HG02885 (cell line): ENCODE measurements at regions not wholly inside any gene's neighbourhood (a gene's known extent, or its start where the extent isn't known, plus 50 kb on each side); places are given as distances from the start of the nearest gene placed in this dataset.
"Not testable (repeated sequence)": the region's sequence is repeated elsewhere in the genome, so short reads cannot be mapped to it uniquely, and the experiment has no call there.

Source experiments
- ATAC-seq: cut with Tn5 transposase; IDR thresholded peaks from one replicate; pipeline ENCODE4 v1.9.1; 2021; ENCODE audit warnings: mild to moderate bottlenecking; ENCODE audit not compliant: unreplicated experiment, poor library complexity

DNA sequence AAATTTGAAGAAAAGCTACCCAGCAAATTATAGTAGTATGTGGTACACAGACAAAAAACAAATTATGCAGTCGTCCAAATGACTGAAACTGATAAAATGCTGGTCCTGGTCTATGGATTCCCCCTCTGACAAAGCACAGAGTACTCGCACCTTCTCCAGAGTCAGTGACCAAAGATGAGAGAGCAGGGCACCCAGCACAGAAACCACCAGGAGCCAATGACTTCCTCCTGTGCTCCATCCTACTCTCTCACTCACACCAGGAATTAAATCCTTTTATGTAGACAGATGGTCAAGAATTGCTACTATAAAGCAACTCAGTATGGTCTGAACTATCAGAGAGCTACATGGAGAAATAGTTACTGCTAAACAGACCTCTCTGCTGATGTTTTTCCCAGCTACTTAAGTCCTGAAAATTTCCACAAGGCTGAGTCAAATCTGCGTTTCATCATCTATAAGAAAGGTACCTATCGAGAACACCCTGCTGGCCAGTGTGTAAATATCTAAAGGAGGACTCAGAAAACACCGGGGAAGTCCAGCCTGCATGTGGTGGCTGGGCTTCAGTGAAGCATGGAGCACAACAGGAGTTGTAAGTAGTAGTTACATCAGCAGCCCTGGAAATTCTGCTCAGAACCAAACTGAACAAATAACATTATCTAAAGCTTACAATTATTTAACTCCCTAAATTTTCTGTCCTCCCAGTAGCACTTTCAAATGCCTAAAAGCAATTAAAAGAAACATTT is 84.5 kb upstream of the FBXO28 start:
- peak; percentile 94 for ATAC-seq

DNA sequence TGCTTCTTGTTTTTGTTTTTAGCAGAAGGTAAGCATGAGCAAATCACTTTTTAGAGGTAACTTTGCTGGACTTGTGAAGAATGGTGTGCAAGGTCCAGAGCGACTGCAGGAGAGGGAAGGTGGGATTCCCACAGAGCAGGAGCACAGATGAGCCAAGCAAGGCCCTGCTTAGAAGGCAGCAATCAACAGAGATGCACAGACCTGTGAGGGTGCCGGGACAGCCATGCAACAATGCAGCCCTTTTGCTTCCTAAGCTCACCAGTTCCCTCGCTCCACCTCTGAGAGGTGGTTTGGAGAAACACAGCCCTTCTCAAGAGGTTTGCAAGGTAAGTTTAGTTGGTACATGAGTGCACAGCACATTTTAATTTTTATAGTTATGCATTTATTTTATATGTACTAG is 85.1 kb upstream of the FBXO28 start:
- ATAC-seq = not testable (repeated sequence)

DNA sequence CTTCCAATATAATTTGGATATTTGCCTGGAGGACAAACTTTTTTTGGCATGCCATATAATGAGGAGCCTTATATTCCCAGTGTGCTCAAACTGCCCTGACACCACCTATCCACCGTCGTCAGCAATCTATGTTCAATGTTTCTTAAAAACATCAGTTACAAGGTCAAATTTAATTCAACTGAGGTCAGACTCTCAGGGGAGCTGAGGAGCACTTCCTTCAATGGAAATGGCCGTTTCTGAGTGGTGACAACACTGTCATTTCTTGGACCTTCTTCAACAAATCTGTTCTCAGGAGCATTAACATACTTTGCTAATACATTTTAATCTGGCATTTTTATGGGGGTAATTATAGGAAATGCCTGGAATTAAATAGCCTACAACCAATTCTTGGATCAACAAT is 90.8 kb upstream of the FBXO28 start:
- not testable (repeated sequence) for ATAC-seq

DNA sequence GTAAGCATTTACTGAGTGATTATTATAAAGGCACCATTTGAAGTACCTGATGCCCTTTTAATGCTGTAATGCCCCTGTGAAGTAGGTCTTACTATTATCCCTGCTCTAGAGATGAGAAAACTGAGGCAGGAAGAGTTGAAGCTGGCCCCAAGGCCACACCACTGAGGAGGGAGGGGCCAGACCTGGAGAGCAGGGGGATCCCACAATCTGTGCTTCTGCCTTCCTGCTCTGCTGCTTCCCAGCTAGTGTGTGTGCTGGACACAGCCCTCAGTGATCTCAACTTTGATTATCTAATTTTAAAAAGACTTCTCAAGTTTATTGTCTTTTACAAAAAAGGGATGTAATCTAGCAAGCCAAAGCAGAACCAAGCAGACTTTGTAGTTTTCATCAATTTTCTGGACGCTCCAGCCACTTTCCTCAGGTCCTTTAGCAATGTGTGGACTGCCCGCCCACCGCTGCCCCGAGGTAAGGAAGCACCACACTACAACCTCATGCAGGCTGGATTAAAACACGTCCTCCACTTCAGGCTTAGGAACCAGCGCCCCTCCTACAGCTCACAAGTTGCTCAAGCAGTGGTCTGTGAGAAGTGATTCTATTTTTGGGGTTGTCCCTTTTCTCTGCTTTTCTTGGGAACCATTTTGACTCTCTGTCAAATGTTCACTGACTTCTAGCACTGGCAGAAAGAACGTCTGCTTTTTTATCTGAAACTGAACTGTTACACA is 91.5 kb upstream of the FBXO28 start:
- not testable (repeated sequence) for ATAC-seq

DNA sequence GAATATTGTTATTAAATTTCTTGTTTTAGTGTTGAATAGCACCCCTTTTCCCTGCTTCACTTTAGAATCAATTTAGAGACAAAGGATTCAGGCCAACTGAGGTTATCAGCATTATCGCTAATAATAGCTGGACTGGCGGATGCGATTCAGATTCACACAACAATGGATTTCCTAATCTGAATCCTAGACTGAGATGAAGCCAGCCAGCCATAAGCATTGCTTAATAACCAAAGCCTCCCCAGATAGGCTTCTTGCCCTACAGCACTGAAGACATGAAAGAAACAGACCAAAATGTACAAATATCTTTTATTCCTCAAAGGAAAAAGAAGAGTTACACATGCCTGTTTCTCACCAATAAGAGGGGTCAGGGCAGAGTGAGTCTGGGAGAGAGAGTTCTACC is 94.0 kb upstream of the FBXO28 start:
- not testable (repeated sequence) for ATAC-seq

DNA sequence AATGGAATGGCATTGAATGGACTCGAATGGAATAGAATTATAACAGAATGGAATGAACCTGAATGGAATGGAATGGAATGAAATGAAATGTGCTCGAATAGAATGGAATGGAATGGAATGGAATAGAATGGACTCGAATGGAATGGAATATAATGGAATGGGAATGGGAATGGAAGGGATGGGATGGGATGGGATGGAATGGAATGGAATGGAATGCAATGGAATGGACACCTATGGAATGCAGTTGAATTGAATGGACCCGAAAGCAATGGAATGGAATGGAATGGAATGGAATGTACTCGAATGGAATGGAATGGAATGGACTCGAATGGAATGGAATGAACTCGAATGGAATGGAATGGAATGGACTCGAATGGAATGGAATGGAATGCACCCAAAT is 98.1 kb upstream of the FBXO28 start:
- ATAC-seq = not testable (repeated sequence)

DNA sequence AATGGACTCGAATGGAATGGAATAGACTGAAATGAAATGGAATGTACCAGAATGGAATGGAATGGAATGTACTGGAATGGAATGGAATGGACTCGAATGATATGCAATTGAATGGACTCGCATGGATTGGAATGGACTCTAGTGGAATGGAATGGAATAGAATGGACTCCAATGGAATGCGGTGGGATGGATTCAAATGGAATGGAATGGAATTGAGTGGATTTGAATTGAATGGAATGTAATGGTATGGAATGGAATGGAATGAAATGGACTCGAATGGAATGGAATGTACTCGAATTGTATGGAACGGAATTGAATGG is 99.6 kb upstream of the FBXO28 start:
- ATAC-seq = no peak

DNA sequence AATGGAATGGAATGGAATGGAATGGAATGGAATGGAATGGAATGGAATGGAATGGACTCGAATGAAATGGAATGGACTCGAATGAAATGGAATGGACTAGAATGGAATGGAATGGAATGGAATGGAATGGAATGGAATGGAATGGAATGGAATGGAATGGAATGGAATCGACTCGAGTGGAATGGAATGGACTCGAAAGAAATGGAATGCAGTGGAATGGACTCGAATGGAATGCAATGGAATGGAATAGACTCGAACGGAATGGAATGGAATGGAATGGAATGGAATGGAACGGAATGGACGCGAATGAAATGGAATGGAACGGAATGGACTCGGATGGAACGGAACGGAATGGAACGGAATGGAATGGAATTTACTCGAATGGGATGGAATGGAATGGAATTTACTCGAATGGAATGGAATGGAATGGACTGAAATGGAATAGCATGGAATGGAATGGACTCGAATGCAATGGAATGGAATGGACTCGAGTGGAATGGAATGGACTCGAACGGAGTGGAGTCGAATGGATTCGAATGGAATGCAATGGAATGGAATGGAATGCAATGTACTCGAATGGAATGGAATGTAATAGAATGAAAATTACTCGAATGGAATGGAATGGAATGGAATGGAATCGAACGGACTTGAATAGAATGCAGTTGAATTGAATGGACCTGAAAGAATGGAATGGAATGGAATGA is 100.1 kb upstream of the FBXO28 start:
- ATAC-seq = not testable (repeated sequence)

DNA sequence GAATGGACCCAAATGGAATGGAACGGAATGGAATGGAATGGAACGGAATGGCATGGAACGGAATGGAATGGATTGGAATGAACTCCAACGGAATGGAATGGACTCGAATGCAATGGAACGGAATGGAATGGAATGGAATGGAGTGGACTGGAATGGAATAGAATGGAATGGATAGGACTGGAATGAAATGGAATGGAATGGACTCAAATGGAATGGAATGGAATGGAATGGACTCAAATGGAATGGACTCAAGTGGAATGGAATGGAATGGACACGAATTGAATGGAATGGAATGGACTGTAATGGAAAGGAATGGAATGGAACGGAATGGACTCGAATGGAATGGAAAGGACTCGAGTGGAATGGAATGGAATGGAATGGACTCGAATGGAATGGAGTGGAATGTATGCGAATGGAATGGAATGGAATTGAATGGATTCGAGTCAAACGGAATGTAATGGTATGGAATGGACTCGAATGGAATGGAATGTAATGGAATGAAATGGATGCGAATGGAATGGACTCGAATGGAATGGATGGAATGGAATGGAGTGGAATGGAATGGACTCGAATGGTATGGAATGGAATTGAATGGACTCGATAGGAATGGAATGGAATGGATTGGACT is 101.0 kb upstream of the FBXO28 start:
- ATAC-seq = not testable (repeated sequence)

DNA sequence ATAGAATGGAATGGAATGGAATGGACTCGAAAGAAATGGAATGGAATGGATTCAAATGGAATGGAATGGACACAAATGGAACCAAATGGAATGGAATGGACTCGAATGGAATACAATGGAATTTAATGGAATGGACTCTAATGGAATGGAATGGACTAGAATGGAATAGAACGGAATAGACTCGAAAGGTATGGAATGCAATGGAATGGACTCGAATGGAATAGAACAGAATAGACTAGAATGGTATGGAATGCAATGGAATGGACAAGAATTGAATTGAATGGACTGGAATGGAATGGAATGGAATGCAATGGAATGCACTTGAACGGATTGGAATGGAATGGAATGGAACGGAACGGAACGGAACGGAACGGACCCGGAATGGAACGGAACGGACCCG is 101.7 kb upstream of the FBXO28 start:
- not testable (repeated sequence) for ATAC-seq

DNA sequence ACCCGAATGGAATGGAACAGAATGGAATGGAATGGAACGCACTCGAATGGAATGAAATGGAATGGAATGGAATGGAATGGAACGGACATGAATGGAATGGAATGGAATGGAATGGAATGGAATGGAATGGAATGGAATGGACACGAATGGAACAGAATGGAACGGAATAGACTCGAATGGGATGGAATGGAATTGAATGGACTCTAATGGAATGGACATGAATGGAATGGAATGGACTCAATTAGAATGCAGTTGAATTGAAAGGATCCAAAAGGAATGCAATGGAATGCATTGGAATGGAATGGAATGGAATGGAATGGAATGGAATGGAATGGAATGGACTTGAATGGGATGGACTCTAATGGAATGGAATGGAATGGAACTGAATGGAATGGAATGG is 102.2 kb upstream of the FBXO28 start:
- not testable (repeated sequence) for ATAC-seq

DNA sequence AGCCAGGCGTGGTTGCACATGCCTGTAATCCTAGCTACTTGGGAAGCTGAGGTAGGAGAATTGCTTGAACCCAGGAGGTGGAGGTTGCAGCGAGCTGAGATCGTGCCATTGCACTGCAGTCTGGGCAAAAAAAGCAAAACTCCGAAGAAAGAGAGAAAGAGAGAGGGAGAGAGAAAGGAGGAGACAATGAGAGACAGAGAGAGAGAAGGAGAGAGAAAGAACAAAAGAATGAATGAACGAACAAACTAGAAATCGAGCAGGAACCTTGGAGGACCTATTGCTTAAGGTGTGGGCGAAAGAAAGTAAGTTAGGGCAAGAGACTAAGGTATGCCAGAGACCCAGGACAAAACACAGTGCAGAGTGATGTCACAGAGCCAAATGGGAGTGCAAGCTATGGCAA is 102.8 kb upstream of the FBXO28 start:
- ATAC-seq = not testable (repeated sequence)

DNA sequence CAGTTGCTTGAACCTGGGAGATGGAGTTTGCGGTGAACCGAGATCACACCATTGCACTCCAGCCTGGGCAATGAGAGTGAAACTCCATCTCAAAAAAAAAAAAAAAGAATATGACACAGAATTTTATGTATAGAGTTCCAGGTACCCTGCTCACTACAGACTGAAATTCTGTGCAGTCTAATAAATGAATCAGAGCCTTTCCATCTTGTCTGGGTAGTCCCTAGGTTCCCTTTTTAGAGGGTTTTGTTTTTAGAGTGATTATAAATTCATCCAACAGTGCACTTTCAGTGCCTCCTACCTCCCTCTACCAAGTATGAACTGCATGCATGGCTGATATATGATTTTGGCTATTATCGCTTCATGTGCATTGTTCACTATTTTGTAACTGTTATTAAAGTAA is 107.9 kb upstream of the FBXO28 start:
- ATAC-seq = not testable (repeated sequence)

DNA sequence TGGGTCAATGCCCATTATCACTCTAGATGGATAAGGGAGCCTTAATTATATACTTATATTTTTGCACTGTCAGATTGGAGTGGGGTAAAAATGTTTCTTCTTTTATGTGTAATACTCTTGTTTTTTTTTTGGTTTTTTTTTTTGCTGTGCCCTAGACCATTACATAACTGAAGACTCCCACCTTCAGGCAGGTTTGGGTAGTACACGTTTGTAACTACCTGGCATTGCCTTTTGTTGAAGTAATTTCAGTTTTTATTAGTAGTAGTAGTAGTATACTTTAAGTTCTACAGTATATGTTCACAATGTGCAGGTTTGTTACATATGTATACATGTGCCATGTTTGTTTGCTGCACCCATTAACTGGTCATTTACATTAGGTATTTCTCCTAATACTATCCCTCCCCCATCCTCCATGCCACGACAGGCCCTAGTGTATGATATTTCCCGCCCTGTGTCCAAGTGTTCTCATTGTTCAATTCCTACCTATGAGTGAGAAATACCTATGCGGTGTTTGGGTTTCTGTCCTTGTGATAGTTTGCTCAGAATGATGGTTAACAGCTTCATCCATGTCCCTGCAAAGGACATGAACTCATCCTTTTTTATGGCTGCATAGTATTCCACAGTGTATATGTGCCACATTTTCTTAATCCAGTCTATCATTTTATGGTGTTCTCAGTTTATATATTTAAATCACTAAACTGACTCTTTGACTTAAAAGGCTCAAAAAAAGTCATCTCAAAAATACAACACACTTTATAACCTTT is 109.2 kb upstream of the FBXO28 start:
- not testable (repeated sequence) for ATAC-seq

DNA sequence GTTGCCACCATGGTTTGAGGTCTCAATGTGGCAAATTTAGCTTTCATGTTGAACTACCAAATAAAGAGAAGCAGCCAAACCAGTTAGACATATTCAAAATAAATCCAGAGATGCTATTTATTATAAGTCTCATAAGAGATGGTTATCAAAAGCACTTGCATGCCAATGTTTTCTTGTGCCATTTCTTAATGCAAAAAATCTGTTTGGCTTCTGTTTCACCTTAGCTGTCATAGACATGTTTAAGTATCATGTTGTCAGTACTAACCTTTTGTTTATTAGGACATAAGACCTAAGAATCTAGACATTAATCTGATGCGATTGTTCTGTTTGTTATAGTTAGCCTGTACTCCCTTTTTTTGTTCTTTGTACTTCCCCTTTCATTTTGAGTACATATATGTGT is 110.0 kb upstream of the FBXO28 start:
- ATAC-seq = not testable (repeated sequence)

DNA sequence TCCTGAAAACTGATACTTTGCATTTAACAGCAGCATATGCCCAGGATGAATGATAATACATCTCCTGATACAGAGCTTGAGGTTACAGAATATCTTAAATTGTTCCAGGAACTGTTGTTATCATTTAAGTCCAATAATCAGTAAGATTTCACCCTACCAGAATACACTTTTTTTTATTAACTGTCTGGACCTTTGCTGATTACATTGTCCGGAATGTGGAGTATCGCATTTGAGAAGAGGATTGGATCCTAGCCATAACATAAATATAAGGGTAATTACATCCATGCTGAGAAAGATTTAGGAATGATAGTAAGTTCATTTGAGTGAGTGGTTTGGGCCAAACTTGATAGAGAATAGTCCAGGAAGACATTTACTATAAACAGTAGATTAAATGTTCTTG is 112.2 kb upstream of the FBXO28 start:
- not testable (repeated sequence) for ATAC-seq

DNA sequence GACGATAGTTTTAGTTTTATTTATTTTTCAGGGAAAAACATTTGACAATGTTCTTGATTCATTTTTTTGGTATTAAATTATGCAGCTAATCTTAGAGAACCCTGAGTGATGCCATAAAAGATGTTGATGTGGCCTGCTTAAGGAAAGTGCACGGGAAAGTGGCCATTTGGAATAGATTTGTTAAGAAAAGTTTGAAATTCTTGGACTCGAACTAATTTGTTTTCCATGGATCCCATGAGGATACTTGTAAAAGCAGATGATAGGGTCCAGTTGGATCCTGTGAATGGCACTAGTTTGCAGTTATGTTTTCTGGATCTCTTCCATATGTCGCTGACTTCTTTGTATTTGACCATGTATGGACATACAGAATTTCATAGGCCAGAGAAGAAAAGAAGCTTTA is 114.2 kb upstream of the FBXO28 start:
- not testable (repeated sequence) for ATAC-seq

DNA sequence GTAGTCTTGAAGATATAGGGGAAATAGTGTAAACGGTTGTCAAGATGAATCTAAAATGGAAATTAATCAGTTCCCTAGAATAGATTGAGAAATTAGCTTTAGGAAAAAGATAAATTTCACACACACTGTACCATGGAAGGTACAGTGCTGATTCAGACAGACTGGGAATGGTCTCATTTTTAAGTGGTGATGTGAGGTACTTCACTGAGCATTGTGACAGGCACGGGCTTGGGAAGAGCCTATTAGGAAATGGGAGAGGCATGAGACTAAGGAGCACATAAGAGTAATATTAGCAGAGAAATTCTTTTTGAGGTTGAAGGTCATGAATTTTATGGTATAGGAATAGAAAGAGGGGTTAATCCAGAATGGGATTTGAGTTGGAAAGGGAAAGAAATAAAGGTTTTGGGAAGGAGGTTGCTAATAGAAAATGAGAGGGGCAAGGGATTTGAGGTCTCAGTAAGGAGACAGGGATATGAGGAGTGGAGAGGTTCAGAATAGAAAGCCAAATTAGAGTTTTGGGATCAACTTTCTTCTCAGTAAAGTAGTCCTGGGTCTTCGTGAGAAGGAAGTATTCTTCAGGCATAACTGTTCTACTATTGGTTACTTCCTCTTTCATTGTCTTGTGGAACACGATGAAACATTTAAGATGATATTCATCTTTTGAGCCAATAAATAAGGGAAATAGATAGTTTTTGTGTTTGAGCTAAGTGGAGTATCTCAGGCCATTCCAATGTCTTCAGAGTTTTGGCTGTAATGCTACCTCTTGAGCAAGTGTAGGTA is 115.0 kb upstream of the FBXO28 start:
- ATAC-seq = not testable (repeated sequence)

DNA sequence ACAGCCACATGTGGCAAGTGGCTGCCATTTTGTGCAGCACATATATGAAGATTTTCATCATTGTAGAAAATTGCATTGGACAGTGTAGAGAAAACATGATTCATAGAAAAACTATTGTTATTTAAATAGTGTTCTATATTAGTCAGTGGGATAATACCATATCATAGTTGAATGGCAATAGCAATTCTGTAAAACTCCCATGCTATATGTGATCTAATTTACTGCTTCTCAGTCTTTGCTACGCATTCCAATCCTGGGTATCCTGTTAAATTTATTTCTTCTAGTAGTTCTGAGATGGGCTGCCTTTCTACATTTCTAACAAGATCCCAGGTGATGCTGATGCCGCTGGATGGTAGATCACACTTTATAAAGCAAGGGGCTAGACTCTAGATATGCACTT is 117.5 kb upstream of the FBXO28 start:
- not testable (repeated sequence) for ATAC-seq
